ENCODE measurements at regions not wholly inside any gene's neighbourhood (a gene's known extent, or its start where the extent isn't known, plus 50 kb on each side); places are given as distances from the start of the nearest gene placed in this dataset.
A peak's percentile ranks its signal among the peaks of the same experiment; 100 is the strongest.
"Not testable (repeated sequence)": the region's sequence is repeated elsewhere in the genome, so short reads cannot be mapped to it uniquely, and the experiment has no call there.

GRCh38 chr10:91745090-91745831 is 53.0 kb upstream of the TNKS2 start:
- DNase-seq (ENCODE audit: low read depth, low spot score), result peak; percentile 34

GRCh38 chr10:91743465-91743864 is 54.8 kb upstream of the TNKS2 start:
- peak; percentile 11 for DNase-seq (ENCODE audit: low read depth, low spot score)

- no peak for DNase-seq (ENCODE audit: low read depth, low spot score)
Measured at GRCh38 chr10:91742229-91742628, 56.0 kb upstream of the TNKS2 start.

- DNase-seq (ENCODE audit: low read depth, low spot score), result no peak
Measured at GRCh38 chr10:91741356-91741755, 56.9 kb upstream of the TNKS2 start.

GRCh38 chr10:91740353-91740924 is 57.8 kb upstream of the TNKS2 start:
- no peak for DNase-seq (ENCODE audit: low read depth, low spot score)

GRCh38 chr10:91732265-91732664 is 66.0 kb upstream of the TNKS2 start:
- not testable (repeated sequence) for DNase-seq (ENCODE audit: low read depth, low spot score)

- not testable (repeated sequence) for DNase-seq (ENCODE audit: low read depth, low spot score)
Measured at GRCh38 chr10:91729339-91729738, 68.9 kb upstream of the TNKS2 start.

GRCh38 chr10:91726355-91726754 is 71.9 kb upstream of the TNKS2 start:
- DNase-seq (ENCODE audit: low read depth, low spot score), result no peak

- DNase-seq (ENCODE audit: low read depth, low spot score), result no peak
Measured at GRCh38 chr10:91724933-91725332, 73.3 kb upstream of the TNKS2 start.

GRCh38 chr10:91713461-91714072 is 80.7 kb upstream of the PPP1R3C start:
- no peak for DNase-seq (ENCODE audit: low read depth, low spot score)

- no peak for DNase-seq (ENCODE audit: low read depth, low spot score)
Measured at GRCh38 chr10:91711885-91712680, 79.2 kb upstream of the PPP1R3C start.

- peak; percentile 47 for DNase-seq (ENCODE audit: low read depth, low spot score)
Measured at GRCh38 chr10:91709394-91709798, 76.5 kb upstream of the PPP1R3C start.

GRCh38 chr10:91708174-91708861 is 75.4 kb upstream of the PPP1R3C start:
- no peak for DNase-seq (ENCODE audit: low read depth, low spot score)

GRCh38 chr10:91707236-91707635 is 74.4 kb upstream of the PPP1R3C start:
- DNase-seq (ENCODE audit: low read depth, low spot score), result no peak

- no peak for DNase-seq (ENCODE audit: low read depth, low spot score)
Measured at GRCh38 chr10:91705948-91706670, 73.2 kb upstream of the PPP1R3C start.

- DNase-seq (ENCODE audit: low read depth, low spot score), result no peak
Measured at GRCh38 chr10:91702620-91703019, 69.7 kb upstream of the PPP1R3C start.

- peak; percentile 59 for DNase-seq (ENCODE audit: low read depth, low spot score)
Measured at GRCh38 chr10:91700788-91701444, 68.0 kb upstream of the PPP1R3C start.

- DNase-seq (ENCODE audit: low read depth, low spot score), result peak; percentile 49
Measured at GRCh38 chr10:91700273-91700672, 67.4 kb upstream of the PPP1R3C start.

- no peak for DNase-seq (ENCODE audit: low read depth, low spot score)
Measured at GRCh38 chr10:91698258-91698657, 65.4 kb upstream of the PPP1R3C start.

GRCh38 chr10:91694170-91694794 is 61.4 kb upstream of the PPP1R3C start:
- peak; percentile 57 for DNase-seq (ENCODE audit: low read depth, low spot score)
